ENCODE measurements at regions not wholly inside any gene's neighbourhood (a gene's known extent, or its start where the extent isn't known, plus 50 kb on each side); places are given as distances from the start of the nearest gene placed in this dataset.

DNA sequence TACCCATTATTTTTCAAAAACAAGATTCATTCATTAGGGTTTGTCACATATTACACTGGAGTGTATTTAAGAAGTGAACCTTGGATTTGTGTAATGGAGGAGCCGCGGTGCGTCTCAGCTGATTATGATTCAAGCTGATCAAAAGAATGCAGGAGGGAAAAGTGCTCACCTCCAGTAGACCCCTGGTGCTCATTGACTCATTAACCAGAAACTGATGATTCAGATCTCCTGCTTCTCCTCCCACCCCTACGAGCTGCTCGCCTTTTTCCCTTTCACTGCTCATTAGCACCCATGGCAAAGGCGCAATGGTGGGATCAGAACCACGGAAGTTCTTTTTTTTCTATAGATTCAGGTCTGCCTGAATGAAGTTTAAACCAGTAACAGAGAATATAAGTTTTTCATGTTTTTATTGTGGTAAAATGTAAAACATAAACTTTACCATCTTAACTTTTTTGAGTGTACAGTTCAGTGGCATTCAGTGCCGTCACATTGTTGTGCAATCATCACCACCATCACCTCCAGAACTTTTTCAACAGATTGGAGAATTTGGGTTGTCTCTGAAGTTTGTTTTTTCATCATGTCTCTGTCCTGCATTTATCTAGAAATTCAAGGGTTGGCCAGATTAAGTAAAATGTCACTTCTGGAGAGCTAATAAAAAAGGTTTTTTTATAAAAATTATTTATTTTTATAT lies 101.6 kb downstream of the LINC00237 start:
- TF ChIP-seq, protein P1, sequence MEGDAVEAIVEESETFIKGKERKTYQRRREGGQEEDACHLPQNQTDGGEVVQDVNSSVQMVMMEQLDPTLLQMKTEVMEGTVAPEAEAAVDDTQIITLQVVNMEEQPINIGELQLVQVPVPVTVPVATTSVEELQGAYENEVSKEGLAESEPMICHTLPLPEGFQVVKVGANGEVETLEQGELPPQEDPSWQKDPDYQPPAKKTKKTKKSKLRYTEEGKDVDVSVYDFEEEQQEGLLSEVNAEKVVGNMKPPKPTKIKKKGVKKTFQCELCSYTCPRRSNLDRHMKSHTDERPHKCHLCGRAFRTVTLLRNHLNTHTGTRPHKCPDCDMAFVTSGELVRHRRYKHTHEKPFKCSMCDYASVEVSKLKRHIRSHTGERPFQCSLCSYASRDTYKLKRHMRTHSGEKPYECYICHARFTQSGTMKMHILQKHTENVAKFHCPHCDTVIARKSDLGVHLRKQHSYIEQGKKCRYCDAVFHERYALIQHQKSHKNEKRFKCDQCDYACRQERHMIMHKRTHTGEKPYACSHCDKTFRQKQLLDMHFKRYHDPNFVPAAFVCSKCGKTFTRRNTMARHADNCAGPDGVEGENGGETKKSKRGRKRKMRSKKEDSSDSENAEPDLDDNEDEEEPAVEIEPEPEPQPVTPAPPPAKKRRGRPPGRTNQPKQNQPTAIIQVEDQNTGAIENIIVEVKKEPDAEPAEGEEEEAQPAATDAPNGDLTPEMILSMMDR (IDR thresholded peaks at IDR 0.05; ENCODE audit: partially characterized antibody, unreplicated experiment) = no peak
- Mint-ChIP-seq H3K27ac (ENCODE audit: unreplicated experiment) (no peak overlapping the region), H3K27me3 (ENCODE audit: unreplicated experiment) (no peaks in the 10 kb centered on the region)

DNA sequence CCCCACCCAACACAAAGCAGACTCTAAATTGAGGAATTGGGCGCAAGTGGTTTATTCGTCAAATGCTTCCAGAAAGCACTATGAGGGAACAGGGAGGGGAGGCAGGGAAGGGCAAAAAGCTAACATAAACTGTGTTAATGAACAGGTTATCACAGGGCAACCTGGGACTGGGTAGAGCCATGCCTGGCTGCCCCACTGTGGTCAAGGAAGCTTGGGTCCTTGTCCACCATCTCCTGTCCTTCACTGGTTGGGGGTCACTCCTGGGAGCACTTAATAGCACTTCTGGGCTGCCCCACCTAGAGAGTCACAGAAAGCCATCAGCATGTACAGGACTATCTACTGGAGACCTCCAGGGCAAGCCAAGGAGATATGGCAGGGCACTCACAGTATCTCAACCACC lies 102.3 kb downstream of the LINC00237 start:
- no peaks in the 10 kb centered on the region for H3K27me3 Mint-ChIP-seq (ENCODE audit: unreplicated experiment)
- TF ChIP-seq, protein P1 (IDR thresholded peaks at IDR 0.05; ENCODE audit: partially characterized antibody, unreplicated experiment) = no peak
- DNase-seq = no peak
- H3K9me3 Mint-ChIP-seq (ENCODE audit: unreplicated experiment) = peaks cover 2% of the 10 kb centered on the region
- H3K36me3 Mint-ChIP-seq (ENCODE audit: unreplicated experiment) = no peaks in the 10 kb centered on the region
- no peak overlapping the region for H3K27ac Mint-ChIP-seq (ENCODE audit: unreplicated experiment)
- no peaks in the 10 kb centered on the region for H3K4me1 Mint-ChIP-seq (ENCODE audit: low read depth, unreplicated experiment)
- no peak overlapping the region for H3K4me3 Mint-ChIP-seq (ENCODE audit: unreplicated experiment)

More for the DNA sequence above, 101.6 kb downstream of the LINC00237 start:
- no peaks in the 10 kb centered on the region for H3K4me1 Mint-ChIP-seq (ENCODE audit: low read depth, unreplicated experiment)
- peaks cover 2% of the 10 kb centered on the region for H3K9me3 Mint-ChIP-seq (ENCODE audit: unreplicated experiment)
- no peaks in the 10 kb centered on the region for H3K36me3 Mint-ChIP-seq (ENCODE audit: unreplicated experiment)
- no peak overlapping the region for H3K4me3 Mint-ChIP-seq (ENCODE audit: unreplicated experiment)
- DNase-seq = no peak

DNA sequence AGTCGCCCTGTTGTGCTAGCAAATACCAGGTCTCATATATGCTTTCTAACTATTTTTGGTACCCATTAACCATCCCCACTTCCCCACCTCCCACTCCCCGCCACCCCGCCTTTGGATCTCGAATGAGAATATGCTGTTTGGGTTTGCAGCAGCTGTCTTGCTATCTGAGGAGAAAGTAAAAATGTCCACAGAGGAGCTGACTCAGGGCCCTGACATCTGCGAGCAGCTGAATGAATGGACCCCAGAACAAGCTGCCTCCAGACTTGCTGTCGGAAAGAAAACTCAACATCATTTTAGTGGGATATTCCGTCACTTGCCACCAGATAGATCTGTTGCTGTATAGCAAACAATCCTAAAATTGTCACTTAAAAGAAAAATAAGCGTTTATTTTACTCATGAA lies 103.7 kb downstream of the LINC00237 start:
- TF ChIP-seq, protein P1 (IDR thresholded peaks at IDR 0.05; ENCODE audit: partially characterized antibody, unreplicated experiment) = no peak
- no peaks in the 10 kb centered on the region for H3K36me3 Mint-ChIP-seq (ENCODE audit: unreplicated experiment)
- H3K4me1 Mint-ChIP-seq (ENCODE audit: low read depth, unreplicated experiment) = peaks cover 3% of the 10 kb centered on the region
- DNase-seq = no peak
- H3K9me3 Mint-ChIP-seq (ENCODE audit: unreplicated experiment) = peaks cover 2% of the 10 kb centered on the region
- H3K4me3 Mint-ChIP-seq (ENCODE audit: unreplicated experiment) = no peak overlapping the region
- H3K27ac Mint-ChIP-seq (ENCODE audit: unreplicated experiment) = no peak overlapping the region
- no peaks in the 10 kb centered on the region for H3K27me3 Mint-ChIP-seq (ENCODE audit: unreplicated experiment)

DNA sequence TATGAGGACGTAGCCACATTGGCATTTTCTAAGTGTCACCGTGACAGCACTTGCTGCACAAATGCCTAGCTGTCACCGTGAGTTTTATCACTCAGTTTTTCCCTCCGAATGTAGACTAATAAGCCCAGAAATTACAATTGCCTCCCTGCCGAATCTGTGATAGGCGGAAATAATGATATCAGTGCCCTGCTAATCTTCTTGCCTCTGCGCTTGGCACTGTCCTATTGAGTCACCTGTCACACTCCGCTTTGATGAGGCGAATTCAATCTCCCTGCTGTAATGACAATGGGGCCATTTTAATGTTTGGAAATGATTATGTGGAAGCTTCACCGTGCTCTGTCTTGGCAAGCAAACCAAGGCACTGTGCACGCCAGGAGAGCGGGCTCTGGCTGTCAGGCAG lies 112.8 kb downstream of the LINC00237 start:
- peaks cover 8% of the 10 kb centered on the region for H3K4me1 Mint-ChIP-seq (ENCODE audit: low read depth, unreplicated experiment)
- no peaks in the 10 kb centered on the region for H3K27me3 Mint-ChIP-seq (ENCODE audit: unreplicated experiment)
- no peak for DNase-seq
- TF ChIP-seq, protein P1 (IDR thresholded peaks at IDR 0.05; ENCODE audit: partially characterized antibody, unreplicated experiment) = no peak
- no peaks in the 10 kb centered on the region for H3K36me3 Mint-ChIP-seq (ENCODE audit: unreplicated experiment)
- no peak overlapping the region for H3K27ac Mint-ChIP-seq (ENCODE audit: unreplicated experiment)
- no peaks in the 10 kb centered on the region for H3K9me3 Mint-ChIP-seq (ENCODE audit: unreplicated experiment)
- no peak overlapping the region for H3K4me3 Mint-ChIP-seq (ENCODE audit: unreplicated experiment)

DNA sequence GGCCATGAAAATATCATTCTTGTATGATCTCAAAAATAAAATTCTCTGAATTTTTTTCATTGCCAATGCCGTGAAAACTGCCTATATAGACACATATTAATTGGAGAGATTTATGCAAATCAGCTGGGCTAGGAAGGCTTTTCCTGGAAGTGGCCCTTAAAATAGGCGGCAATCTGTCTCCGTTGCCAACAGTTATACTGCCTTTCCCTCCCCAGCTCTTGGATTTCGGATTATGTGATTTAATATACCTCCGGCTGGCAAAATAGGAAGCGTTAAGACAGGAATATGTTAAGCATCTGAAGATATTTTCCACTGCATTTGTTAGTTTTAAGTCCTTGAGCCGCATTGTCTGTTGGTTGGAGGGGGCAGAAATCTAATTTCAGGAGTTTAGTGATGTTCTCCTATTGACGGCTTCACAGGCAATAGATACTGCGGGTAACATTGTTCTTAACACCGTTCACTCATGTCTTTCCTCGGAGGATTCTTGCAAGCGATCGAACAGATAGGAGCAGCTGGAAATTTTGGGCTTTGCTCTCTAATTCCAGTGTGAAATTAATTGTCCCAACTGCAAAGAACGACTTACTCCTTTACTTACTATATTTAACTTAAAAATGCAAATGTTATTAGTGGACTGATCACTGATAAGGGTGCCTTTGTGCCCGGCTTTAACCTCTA lies 113.3 kb downstream of the LINC00237 start:
- no peak for DNase-seq
- Mint-ChIP-seq H3K27me3 (ENCODE audit: unreplicated experiment) (no peaks in the 10 kb centered on the region), H3K4me1 (ENCODE audit: low read depth, unreplicated experiment) (peaks cover 5% of the 10 kb centered on the region), H3K36me3 (ENCODE audit: unreplicated experiment) (no peaks in the 10 kb centered on the region), H3K27ac (ENCODE audit: unreplicated experiment) (no peak overlapping the region), H3K4me3 (ENCODE audit: unreplicated experiment) (no peak overlapping the region), H3K9me3 (ENCODE audit: unreplicated experiment) (no peaks in the 10 kb centered on the region)
- TF ChIP-seq, protein P1 (IDR thresholded peaks at IDR 0.05; ENCODE audit: partially characterized antibody, unreplicated experiment) = no peak

All from glutamatergic neuron (in vitro differentiated cells).